A549 (cell line): ENCODE measurements at regions not wholly inside any gene's neighbourhood (a gene's known extent, or its start where the extent isn't known, plus 50 kb on each side); places are given as distances from the start of the nearest gene placed in this dataset.

Experiments used
- ATAC-seq, 2 experiments: fragments of 200-7000 bp in 1 of 2; fragments of >200 bp in 1 of 2; cut with Nextera tagmentation in 1 of 2; cut with Tn5 transposase in 1 of 2; 3 replicates each; pipeline versions ENCODE4 v1.8.0 to v1.9.1; 2018 to 2020; ENCODE audit warnings: mild to moderate bottlenecking in 1 of 2, moderate library complexity in 1 of 2
- CTCF ChIA-PET: fragments of 300-600 bp; sonication (Branson Sonifier 250); formaldehyde crosslinking; extraction: SDS; loops from one replicate; lab custom pipeline; 2021; ENCODE audit warnings: antibody characterized with exemption, inconsistent platforms; lab: Yijun Ruan, JAX
- POLR2A ChIA-PET: fragments of 350-600 bp; formaldehyde crosslinking; extraction: SDS; loops from one replicate; lab custom pipeline; 2021; ENCODE audit warnings: antibody characterized with exemption, inconsistent platforms; lab: Yijun Ruan, JAX
- DNase-seq, 2 experiments: peaks; one replicate each; pipeline versions ENCODE4 v3.0.0 to v3.0.0-alpha.2; 2011 to 2016; ENCODE audit warnings: low read depth in 1 of 2, low spot score in 1 of 2
- FAIRE-seq: peaks from 2 replicates; lab custom pipeline; 2011; peaks lifted over from hg19 to GRCh38; lab: Jason Lieb, UNC
- H3K27ac ChIP-seq, 2 experiments: fragments of >200 bp; sonication (Bioruptor Twin); formaldehyde crosslinking; 3 replicates each; pipeline ENCODE4 v1.5.1; 2016 to 2017
- H3K4me1 ChIP-seq: fragments of >200 bp; sonication (Bioruptor Twin); formaldehyde crosslinking; 3 replicates; pipeline ENCODE4 v1.6.1; 2016
- H3K4me2 ChIP-seq: fragments of >200 bp; sonication (Bioruptor Twin); formaldehyde crosslinking; 3 replicates; pipeline ENCODE4 v1.6.1; 2016
- H3K4me3 ChIP-seq: fragments of >200 bp; sonication (Bioruptor Twin); formaldehyde crosslinking; 3 replicates; pipeline ENCODE4 v1.5.1; 2016
- H3K9me3 ChIP-seq: fragments of >200 bp; sonication (Bioruptor Twin); formaldehyde crosslinking; 3 replicates; pipeline ENCODE4 v1.6.1; 2016
- BCL3 ChIP-seq: fragments of >200 bp; sonication (Bioruptor Twin); formaldehyde crosslinking; IDR thresholded peaks from 3 replicates; pipeline ENCODE4 v1.6.1; 2016
- BHLHE40 ChIP-seq: IDR thresholded peaks from 2 replicates; pipeline ENCODE4 v1.6.1; 2012; ENCODE audit warnings: low read depth, low read length, inconsistent platforms
- CBX2 ChIP-seq: fragments of 200-600 bp; sonication (generic); IDR thresholded peaks from 2 replicates; pipeline ENCODE4 v1.6.1; 2016; ENCODE audit warnings: low read depth, mild to moderate bottlenecking, borderline replicate concordance
- CEBPB ChIP-seq, 2 experiments: fragments of >200 bp in 1 of 2; sonication (Bioruptor Twin) in 1 of 2; formaldehyde crosslinking in 1 of 2; IDR thresholded peaks; 2 replicates each; pipeline ENCODE4 v1.6.1; 2012 to 2016
- CHD2 ChIP-seq: fragments of 150-350 bp; IDR thresholded peaks from 2 replicates; pipeline ENCODE4 v1.6.1; 2014; ENCODE audit warnings: low read length; ENCODE audit not compliant: partially characterized antibody
- E2F6 ChIP-seq: IDR thresholded peaks from 2 replicates; pipeline ENCODE4 v1.6.1; 2012; ENCODE audit warnings: low read depth, borderline replicate concordance
- EP300 ChIP-seq, 2 experiments: fragments of >200 bp; sonication (Bioruptor Twin); formaldehyde crosslinking; IDR thresholded peaks; 2 replicates in 1 of 2; 3 replicates in 1 of 2; pipeline ENCODE4 v1.6.1; 2016 to 2017
- HEYL ChIP-seq: fragments of 250-450 bp; sonication (Bioruptor Pico); IDR thresholded peaks from 2 replicates; pipeline ENCODE4 v1.8.0; 2021; ENCODE audit warnings: mild to moderate bottlenecking, moderate library complexity
- HOXA7 ChIP-seq: fragments of 250-450 bp; sonication (Bioruptor Pico); IDR thresholded peaks from 2 replicates; pipeline ENCODE4 v1.5.0; 2020; ENCODE audit warnings: mild to moderate bottlenecking, moderate library complexity
- KDM5A ChIP-seq: fragments of 200-600 bp; sonication (generic); IDR thresholded peaks from 2 replicates; pipeline ENCODE4 v1.6.1; 2016; ENCODE audit warnings: antibody characterized with exemption, mild to moderate bottlenecking
- MAX ChIP-seq: IDR thresholded peaks from 2 replicates; pipeline ENCODE4 v1.6.1; 2012
- MYC ChIP-seq: IDR thresholded peaks from 2 replicates; pipeline ENCODE4 v1.6.1; 2012; ENCODE audit warnings: mild to moderate bottlenecking, inconsistent platforms, low read length, improper control_type of control experiment, borderline replicate concordance
- NR3C1 ChIP-seq: fragments of >200 bp; sonication (Bioruptor Twin); formaldehyde crosslinking; IDR thresholded peaks from 3 replicates; pipeline ENCODE4 v1.6.1; 2017
- PBX3 ChIP-seq: IDR thresholded peaks from 2 replicates; pipeline ENCODE4 v1.6.1; 2012
- POLR2A ChIP-seq: IDR thresholded peaks from 2 replicates; pipeline ENCODE4 v1.6.1; 2012; ENCODE audit warnings: mild to moderate bottlenecking, low read length
- RAD21 ChIP-seq, 2 experiments: fragments of >200 bp in 1 of 2; sonication (Bioruptor Twin) in 1 of 2; formaldehyde crosslinking in 1 of 2; IDR thresholded peaks in 1 of 2; conservative IDR thresholded peaks in 1 of 2; 2 replicates in 1 of 2; 3 replicates in 1 of 2; pipeline ENCODE4 v1.6.1; 2012 to 2018; ENCODE audit warnings: inconsistent platforms in 1 of 2
- REST ChIP-seq: fragments of 200-600 bp; sonication (generic); IDR thresholded peaks from 2 replicates; pipeline ENCODE4 v1.6.1; 2016; ENCODE audit warnings: antibody characterized with exemption, mild to moderate bottlenecking, moderate library complexity
- ZFP36 ChIP-seq: fragments of 450-650 bp; IDR thresholded peaks from 2 replicates; pipeline ENCODE4 v1.6.1; 2014; ENCODE audit warnings: borderline replicate concordance; ENCODE audit not compliant: partially characterized antibody
- ZNF302 ChIP-seq: fragments of 250-450 bp; sonication (Bioruptor Pico); IDR thresholded peaks from 2 replicates; pipeline ENCODE4 v1.9.0; 2021; ENCODE audit warnings: inconsistent platforms, mild to moderate bottlenecking, moderate library complexity
- WGBS: methylation state at CpG from one replicate; pipeline ENCODE4 v1.1.6; 2017; ENCODE audit errors: missing lambda C conversion rate; 5-methylcytosine and 5-hydroxymethylcytosine counted together
- TF ChIP-seq, protein P1 (sequence below): fragments of >200 bp; sonication (Bioruptor Twin); formaldehyde crosslinking; IDR thresholded peaks from 3 replicates; pipeline ENCODE4 v1.5.1; 2016

DNA sequence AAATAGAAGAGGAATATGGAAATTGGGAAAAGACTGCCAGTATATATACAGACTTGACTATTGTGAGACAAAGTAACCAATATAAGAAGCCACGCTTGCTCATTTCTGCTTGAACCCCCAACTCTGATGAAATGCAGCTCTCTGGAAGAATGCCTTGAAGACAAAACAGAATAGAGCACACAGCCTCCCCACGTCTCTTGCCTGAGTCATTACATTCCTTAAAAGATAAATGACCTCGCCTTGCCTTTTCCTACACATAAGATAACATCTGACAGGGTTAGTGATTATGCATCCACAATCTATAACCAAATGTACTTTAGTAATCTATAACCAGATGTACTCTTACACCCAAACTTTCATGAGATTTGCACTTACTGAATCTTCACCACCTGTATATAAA lies 141.1 kb upstream of the EEF1E1 start:
- DNase-seq: peak in 1 of 2 experiments; percentile 1
- H3K4me2 ChIP-seq: peak overlapping the region; percentile 33; the same call in 1 of the 3 replicates
- H3K4me3 ChIP-seq: no peak overlapping the region
- H3K27ac ChIP-seq: peak overlapping the region in 1 of 2 experiments; percentile 43; a peak in 3 of 6 replicates
- TF ChIP-seq ZFP36 (no peak), REST (no peak), EP300 (IDR thresholded peaks at IDR 0.05) (no peak), BHLHE40 (no peak), MYC (no peak), POLR2A (no peak), CBX2 (no peak), HEYL (CRISPR knock-in tag) (no peak), MAX (no peak), KDM5A (no peak), ZNF302 (CRISPR knock-in tag) (no peak), NR3C1 (no peak), E2F6 (no peak), HOXA7 (CRISPR knock-in tag) (no peak), RAD21 (conservative IDR thresholded peaks at IDR 0.05 in 1 of 2, IDR thresholded peaks at IDR 0.05 in 1 of 2) (no peak), PBX3 (no peak), CHD2 (no peak), CEBPB (IDR thresholded peaks at IDR 0.05) (no peak), BCL3 (no peak)
- TF ChIP-seq, protein P1, sequence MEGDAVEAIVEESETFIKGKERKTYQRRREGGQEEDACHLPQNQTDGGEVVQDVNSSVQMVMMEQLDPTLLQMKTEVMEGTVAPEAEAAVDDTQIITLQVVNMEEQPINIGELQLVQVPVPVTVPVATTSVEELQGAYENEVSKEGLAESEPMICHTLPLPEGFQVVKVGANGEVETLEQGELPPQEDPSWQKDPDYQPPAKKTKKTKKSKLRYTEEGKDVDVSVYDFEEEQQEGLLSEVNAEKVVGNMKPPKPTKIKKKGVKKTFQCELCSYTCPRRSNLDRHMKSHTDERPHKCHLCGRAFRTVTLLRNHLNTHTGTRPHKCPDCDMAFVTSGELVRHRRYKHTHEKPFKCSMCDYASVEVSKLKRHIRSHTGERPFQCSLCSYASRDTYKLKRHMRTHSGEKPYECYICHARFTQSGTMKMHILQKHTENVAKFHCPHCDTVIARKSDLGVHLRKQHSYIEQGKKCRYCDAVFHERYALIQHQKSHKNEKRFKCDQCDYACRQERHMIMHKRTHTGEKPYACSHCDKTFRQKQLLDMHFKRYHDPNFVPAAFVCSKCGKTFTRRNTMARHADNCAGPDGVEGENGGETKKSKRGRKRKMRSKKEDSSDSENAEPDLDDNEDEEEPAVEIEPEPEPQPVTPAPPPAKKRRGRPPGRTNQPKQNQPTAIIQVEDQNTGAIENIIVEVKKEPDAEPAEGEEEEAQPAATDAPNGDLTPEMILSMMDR: no peak
- FAIRE-seq: no peak
- peak in 1 of 2 experiments; percentile 45; a peak in 1 of 6 replicates for ATAC-seq
- CTCF ChIA-PET: interaction anchor here (1.4 kb wide), 1 partner anchor 24 kb away, joined by 3 read pairs; no protein-coding TSS in a partner anchor
- H3K9me3 ChIP-seq: no peaks in the 10 kb centered on the region
- 20% methylated on average over 3 of the region's 3 CpGs for WGBS
- H3K4me1 ChIP-seq: peaks cover 7% of the 10 kb centered on the region; the same call in 1 of the 3 replicates
- POLR2A ChIA-PET: interaction anchor here (0.7 kb wide), 1 partner anchor 78 kb away, joined by 3 read pairs; no protein-coding TSS in a partner anchor
